SK-N-SH (cell line): ENCODE measurements at regions not wholly inside any gene's neighbourhood (a gene's known extent, or its start where the extent isn't known, plus 50 kb on each side); places are given as distances from the start of the nearest gene placed in this dataset.
A peak's percentile ranks its signal among the peaks of the same experiment; 100 is the strongest.

Experiments used
- CHD2 ChIP-seq: fragments of 150-350 bp; IDR thresholded peaks from 2 replicates; pipeline ENCODE4 v1.6.1; 2018; ENCODE audit warnings: low read length; ENCODE audit not compliant: partially characterized antibody
- CTCF ChIP-seq: fragments of 200-600 bp; sonication (generic); IDR thresholded peaks from 2 replicates; pipeline ENCODE4 v1.6.1; 2017; ENCODE audit warnings: antibody characterized with exemption, mild to moderate bottlenecking, moderate library complexity
- EZH2phosphoT487 ChIP-seq: fragments of 200-600 bp; sonication (generic); IDR thresholded peaks from 2 replicates; pipeline ENCODE4 v1.6.1; 2017; ENCODE audit warnings: low read depth, mixed run types, mild to moderate bottlenecking, antibody characterized with exemption, moderate library complexity, borderline replicate concordance
- GABPA ChIP-seq: IDR thresholded peaks from 2 replicates; pipeline ENCODE4 v1.4.0; 2012; ENCODE audit warnings: low read depth, mild to moderate bottlenecking
- IRF3 ChIP-seq: fragments of 150-350 bp; IDR thresholded peaks from 2 replicates; pipeline ENCODE4 v1.6.1; 2016; ENCODE audit warnings: mild to moderate bottlenecking, low read depth, low read length
- MAX ChIP-seq: IDR thresholded peaks from 2 replicates; pipeline ENCODE4 v1.4.0; 2012; ENCODE audit warnings: low read depth
- POLR2AphosphoS5 ChIP-seq: IDR thresholded peaks from 2 replicates; pipeline ENCODE4 v1.6.1; 2012; ENCODE audit warnings: low read depth, low read length
- RAD21 ChIP-seq: IDR thresholded peaks from 2 replicates; pipeline ENCODE4 v1.6.1; 2012; ENCODE audit warnings: mild to moderate bottlenecking, low read length
- RCOR1 ChIP-seq: fragments of 150-350 bp; IDR thresholded peaks from 2 replicates; pipeline ENCODE4 v1.6.1; 2017; ENCODE audit warnings: antibody characterized with exemption, low read length
- REST ChIP-seq: IDR thresholded peaks from 2 replicates; pipeline ENCODE4 v1.6.1; 2012; ENCODE audit warnings: mild to moderate bottlenecking, low read depth, low read length, moderate library complexity
- SMC3 ChIP-seq: IDR thresholded peaks from 2 replicates; pipeline ENCODE4 v1.6.1; 2012; ENCODE audit warnings: low read depth, low read length, improper control_type of control experiment
- USF2 ChIP-seq: fragments of 150-350 bp; IDR thresholded peaks from 2 replicates; pipeline ENCODE4 v1.6.1; 2017; ENCODE audit warnings: antibody characterized with exemption, low read length, low read depth, borderline replicate concordance

GRCh38 chr9:69976152-69976551 is 67.5 kb upstream of the MAMDC2 start:
- TF ChIP-seq MAX = peak; percentile 56; the same call in 1 of the 2 replicates
- no peak for TF ChIP-seq USF2
- TF ChIP-seq CTCF = no peak
- TF ChIP-seq RCOR1 = no peak
- TF ChIP-seq CHD2 = no peak
- TF ChIP-seq REST = no peak
- peak; percentile 29; the same call in 1 of the 2 replicates for TF ChIP-seq POLR2AphosphoS5
- TF ChIP-seq EZH2phosphoT487 = no peak
- TF ChIP-seq IRF3 = no peak
- TF ChIP-seq GABPA = no peak
- no peak for TF ChIP-seq RAD21
- TF ChIP-seq SMC3 = no peak
